Sigmoid colon (tissue), 3 donors: ENCODE measurements at regions not wholly inside any gene's neighbourhood (a gene's known extent, or its start where the extent isn't known, plus 50 kb on each side); places are given as distances from the start of the nearest gene placed in this dataset.
"Not testable (repeated sequence)": the region's sequence is repeated elsewhere in the genome, so short reads cannot be mapped to it uniquely, and the experiment has no call there.

Experiments
- POLR2A ChIP-seq, 2 donors: fragments of 450-650 bp; IDR thresholded peaks; one replicate each; pipeline ENCODE4 v1.6.1; 2016; ENCODE audit warnings: antibody characterized with exemption in 2 of 2, mild to moderate bottlenecking in 2 of 2, moderate library complexity in 2 of 2
- TF ChIP-seq, protein P1 (sequence below), 4 experiments: fragments of 450-650 bp in 3 of 4; fragments of 200-600 bp in 1 of 4; IDR thresholded peaks; one replicate each; pipeline ENCODE4 v1.5.1; 2016 to 2019; ENCODE audit warnings: antibody characterized with exemption in 4 of 4, mild to moderate bottlenecking in 3 of 4, moderate library complexity in 2 of 4

- TF ChIP-seq, protein P1, sequence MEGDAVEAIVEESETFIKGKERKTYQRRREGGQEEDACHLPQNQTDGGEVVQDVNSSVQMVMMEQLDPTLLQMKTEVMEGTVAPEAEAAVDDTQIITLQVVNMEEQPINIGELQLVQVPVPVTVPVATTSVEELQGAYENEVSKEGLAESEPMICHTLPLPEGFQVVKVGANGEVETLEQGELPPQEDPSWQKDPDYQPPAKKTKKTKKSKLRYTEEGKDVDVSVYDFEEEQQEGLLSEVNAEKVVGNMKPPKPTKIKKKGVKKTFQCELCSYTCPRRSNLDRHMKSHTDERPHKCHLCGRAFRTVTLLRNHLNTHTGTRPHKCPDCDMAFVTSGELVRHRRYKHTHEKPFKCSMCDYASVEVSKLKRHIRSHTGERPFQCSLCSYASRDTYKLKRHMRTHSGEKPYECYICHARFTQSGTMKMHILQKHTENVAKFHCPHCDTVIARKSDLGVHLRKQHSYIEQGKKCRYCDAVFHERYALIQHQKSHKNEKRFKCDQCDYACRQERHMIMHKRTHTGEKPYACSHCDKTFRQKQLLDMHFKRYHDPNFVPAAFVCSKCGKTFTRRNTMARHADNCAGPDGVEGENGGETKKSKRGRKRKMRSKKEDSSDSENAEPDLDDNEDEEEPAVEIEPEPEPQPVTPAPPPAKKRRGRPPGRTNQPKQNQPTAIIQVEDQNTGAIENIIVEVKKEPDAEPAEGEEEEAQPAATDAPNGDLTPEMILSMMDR (IDR thresholded peaks at IDR 0.05), result not testable (repeated sequence)
- TF ChIP-seq POLR2A (IDR thresholded peaks at IDR 0.05), result not testable (repeated sequence)
Measured at GRCh38 chr3:75502769-75503756, 161.1 kb upstream of the FRG2C start.
